Cardiac septum (tissue), 1 donor: ENCODE measurements at regions not wholly inside any gene's neighbourhood (a gene's known extent, or its start where the extent isn't known, plus 50 kb on each side); places are given as distances from the start of the nearest gene placed in this dataset.

Experiments
- DNase-seq: peaks from one replicate; pipeline ENCODE4 v3.0.0-alpha.2; 2020; ENCODE audit warnings: low spot score
- intact Hi-C: fragments of 100-400 bp; cut with DNase I; formaldehyde crosslinking; loops from one replicate; pipeline ENCODE4 v1.14.0; 2022
- donor health status: DM: no; HTN: no; CAD: no.

DNA sequence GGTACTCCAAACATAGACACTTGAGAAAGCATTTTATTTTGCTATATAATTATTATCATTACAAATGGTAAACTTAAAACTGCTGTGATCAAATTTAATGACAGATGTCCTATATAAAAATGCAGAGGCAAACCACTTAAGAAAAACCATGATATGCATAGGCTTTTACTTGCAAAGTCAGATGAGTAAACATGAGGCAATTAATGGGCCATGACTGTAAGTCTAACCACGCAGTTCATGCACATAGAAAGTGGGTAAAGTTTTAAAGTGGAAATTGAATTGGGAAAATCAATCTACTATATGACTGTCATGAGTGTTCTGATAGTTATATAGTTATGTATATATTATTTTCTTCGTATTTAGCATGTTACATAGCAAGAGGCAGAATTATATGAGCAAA, 219.2 kb downstream of the PTPRC start:
- intact Hi-C loops: no loop called here
- no peak for DNase-seq

DNA sequence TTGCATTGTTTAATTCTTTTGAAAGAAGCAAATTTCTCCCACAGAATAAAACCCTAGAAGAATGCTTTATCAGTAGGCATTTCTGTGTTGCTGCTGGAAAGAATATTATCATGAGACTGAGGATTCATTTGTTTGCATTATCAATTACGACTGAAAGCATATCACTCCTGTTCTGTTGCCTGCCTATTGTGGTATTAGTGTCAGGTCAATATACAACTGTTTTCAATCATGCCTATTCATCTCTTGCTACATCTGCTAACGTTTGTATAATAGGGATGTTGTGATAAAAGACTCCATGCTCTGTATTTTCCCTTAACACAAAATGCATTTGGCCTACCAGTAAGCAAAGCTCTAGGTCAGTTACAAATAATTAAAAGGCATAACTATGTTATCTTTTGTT, 221.5 kb downstream of the PTPRC start:
- intact Hi-C loops: loop anchor here (10.0 kb wide), 1 partner anchor 86 kb away; no protein-coding TSS in a partner anchor
- no peak for DNase-seq

DNA sequence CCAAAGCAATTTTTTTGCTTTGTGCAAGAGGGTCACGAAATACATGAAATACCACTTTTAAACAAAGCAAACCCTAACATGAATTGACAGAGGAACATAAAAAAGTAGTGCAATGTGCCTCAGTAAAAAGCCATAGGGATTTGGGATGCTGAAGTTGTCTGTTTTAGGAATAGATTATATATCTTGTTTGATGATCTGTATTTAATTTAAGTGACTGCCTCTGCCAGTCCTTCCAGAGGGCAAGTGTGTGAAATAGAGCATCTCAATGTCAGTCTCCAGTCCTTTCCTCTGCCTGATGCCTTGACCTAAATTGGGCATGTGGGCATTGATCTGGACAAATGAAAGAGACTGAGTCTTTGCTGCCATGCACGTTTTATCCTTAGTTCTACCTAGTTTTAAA, 222.8 kb downstream of the PTPRC start:
- intact Hi-C loops: loop anchor here (10.0 kb wide), 1 partner anchor 87 kb away; no protein-coding TSS in a partner anchor
- DNase-seq: no peak

DNA sequence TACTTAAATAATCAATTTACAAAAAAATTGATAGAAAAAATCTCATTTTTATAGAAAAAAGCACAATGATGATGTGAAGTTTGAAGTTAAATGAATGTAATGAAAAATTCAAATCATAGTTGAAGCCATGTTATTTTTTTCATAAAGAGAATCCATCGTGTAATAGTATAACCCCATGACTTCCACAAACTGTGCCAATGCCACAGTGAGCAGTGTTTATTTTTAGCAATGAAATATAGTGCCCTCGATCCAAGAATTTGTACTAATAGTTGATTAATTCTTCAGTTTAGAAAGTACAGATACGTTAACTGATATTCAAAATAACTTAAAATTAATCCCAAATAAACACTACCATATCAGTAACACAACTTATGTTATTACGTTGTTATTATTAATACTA, 225.9 kb downstream of the PTPRC start:
- DNase-seq: no peak
- intact Hi-C loops: loop anchor here (5.0 to 10.0 kb wide), 2 partner anchors 38 to 90 kb away; no protein-coding TSS in a partner anchor

DNA sequence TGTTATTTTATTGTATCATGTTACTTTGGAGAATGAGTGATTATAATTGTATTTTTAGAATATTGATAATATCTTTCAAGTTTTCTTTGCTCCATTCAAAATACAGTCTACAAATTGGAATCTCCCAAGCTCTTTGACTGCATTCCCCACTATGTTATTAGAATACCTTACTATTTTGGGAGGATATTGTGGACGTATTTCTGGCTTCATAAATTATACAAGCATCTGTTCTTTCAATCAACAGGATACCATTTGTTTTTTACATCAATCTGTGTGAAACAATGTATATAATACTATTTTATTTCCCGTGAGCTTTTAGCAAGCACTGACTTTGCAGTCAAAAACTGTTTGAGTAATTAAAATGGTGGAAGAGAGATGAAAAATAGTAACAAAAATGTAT, 226.5 kb downstream of the PTPRC start:
- DNase-seq: no peak
- intact Hi-C loops: loop anchor here (5.0 to 10.0 kb wide), 2 partner anchors 37 to 91 kb away; no protein-coding TSS in a partner anchor

DNA sequence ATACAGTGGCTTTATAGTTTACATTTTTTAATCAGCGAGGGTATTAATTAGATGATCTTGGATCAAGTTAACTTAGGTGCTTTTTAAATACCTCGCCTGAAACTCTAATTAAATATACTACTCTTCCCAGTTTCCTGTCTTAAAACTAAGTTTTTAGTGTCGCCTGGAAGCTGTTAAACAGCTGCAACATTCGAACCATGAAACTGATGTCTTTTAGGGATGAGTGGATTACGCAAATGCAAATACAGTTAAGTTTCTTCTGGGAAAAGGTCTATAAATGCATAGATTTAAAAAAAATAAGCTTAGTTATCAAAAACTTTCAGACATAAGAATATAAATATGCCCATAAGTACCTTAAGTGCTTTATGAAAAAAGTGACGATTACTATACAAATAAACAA, 228.3 kb downstream of the PTPRC start:
- intact Hi-C loops: loop anchor here (5.0 to 10.0 kb wide), 2 partner anchors 35 to 92 kb away; no protein-coding TSS in a partner anchor
- DNase-seq: no peak

DNA sequence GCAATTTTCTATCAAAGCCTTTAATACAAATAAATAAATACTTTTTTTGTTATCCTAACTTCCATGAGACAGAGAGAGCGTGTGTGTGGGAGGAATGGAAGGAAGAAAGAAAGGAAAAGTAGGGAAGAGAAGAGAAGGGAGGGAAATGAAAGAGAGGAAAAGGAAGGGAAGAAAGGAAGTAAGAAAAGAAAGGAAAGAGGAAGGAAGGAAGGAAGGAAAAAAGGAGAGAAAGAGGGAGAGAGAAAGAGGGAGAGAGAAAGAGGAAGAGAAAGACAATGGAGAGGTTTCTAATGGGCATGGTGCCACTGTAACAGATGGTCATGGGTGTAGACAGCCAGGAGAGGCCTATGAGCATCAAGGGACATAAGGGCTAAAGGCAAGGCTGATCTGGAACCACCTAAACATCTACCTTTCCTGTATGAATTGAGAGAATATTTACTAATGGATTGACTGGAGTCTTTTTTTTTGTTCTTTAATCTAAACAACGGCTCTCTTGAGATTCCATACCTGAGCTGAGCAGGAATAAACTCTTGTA, 234.9 kb downstream of the PTPRC start:
- intact Hi-C loops: no loop called here

DNA sequence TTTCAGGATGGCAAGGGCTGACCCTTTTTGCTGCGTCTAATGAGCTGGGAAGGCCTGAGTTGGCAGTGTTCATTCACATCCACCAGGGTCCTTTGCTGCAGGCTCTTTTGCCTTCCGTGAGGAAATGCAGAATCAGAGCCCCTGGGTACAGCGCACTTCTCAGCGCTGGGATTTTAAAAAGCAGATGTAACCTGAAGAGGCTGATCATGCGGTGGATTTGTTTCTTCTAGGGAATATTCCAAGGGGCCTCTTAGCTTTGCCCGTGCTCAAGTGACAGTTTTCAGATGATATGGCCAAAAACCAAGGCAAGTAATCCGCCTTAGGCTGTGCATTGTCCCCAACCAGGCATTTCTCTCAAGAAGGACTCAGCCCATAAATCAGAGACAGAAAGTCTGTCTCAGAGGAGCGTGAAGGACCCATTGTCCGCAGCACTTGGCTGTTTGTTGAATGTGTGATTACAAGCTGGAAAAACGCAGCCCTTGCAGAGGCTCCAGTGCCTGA, 237.6 kb downstream of the PTPRC start:
- no peak for DNase-seq
- intact Hi-C loops: no loop called here

More for the DNA sequence above, 234.9 kb downstream of the PTPRC start:
- DNase-seq: no peak

DNA sequence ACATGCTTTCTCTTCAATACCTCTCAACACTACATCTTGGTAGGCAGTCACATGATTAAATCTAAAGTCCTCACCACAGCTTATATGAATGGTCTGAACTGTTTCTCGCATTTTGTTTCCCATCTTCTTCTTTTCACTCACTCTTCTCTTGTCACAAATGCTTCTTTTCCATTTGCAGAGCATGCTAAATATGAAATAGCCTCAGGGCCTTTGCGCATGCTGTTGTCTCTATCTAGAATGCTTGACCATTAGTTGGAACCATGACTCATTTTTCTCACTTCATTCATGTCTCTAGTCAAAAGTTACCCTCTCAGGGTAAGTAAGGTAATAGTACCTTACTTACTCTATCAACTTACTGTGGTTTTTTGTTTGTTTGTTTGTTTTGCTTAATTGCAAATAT, 239.7 kb downstream of the PTPRC start:
- intact Hi-C loops: no loop called here
- DNase-seq: no peak

DNA sequence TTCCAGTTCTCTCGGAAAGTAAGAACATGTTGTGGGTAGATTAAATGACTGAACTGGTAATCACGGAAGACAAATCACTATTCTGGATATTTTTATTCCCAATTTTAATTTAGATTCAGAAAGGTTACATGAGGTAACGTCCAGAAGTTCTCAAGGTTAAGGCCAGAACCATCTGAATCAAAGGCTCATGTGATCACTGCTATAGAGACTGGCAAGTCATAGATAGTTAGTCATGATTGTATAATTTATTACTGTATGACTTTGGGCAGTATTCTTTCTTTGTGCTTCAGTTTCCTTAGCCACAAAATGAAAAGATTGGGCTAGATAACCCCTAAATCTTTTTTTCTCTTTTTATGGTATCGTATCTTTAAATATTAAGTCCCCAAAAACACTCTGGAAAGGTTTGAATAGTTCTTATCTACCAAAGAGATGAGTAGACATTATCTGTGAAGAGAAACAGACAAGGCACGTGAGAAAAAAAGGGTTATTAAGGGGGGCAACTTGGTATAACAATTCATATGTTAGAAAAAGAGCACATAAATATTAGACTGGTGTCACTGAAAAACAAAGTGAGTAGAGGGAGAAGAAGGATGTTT, 241.0 kb downstream of the PTPRC start:
- intact Hi-C loops: no loop called here
- no peak for DNase-seq

DNA sequence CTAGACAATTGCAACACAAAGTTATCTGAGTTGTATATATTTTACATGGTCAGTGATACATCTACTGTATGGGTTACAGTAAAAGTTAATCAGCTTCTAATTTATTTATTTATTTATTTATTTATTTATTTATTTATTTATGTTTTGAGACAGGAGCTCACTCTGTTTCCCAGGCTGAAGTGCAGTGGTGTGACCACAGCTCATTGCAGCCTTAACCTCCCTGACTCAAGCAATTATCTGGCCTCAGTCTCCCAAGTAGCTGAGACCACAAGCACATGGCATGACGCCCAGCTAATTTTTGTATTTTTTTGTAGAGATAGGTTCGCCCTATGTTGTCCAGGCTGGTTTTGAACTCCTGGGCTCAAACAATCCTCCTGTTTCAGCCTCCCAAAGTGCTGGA, 241.6 kb downstream of the PTPRC start:
- no peak for DNase-seq
- intact Hi-C loops: no loop called here

DNA sequence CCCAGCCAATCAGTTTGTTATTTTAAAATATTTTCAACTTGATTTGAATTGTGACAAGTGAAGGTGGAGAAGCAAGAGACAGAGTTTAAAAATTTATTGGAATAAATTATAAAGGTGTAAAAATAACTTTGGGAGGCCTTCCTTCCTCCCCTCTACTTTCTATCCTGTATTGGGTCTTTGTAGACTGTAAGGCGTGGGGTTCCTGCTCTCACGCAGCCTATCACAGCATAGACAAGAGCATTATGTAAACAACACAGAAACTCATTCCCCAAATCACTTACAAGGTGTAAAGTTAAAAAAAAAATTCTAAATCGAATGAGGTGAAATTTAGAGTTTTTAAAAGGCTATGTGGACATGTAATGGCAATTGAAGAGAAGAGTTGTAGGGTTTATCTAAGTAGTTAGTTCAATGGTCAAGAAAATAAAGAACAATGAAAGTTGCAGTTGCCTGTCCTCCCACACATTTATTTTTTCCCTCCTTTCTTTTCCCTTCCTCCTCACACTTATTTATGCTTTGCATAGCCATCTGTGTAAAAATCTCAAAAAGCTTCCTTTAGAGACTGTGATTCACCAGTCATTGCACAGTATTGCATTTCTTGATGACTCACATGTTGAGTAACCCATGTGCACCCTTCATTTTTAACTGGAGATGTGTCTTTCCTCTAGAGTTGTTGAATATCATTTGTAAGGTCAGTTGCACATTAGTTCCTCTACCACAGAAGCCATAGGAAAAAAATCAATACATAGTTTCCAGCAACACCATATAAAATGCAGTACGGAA, 242.2 kb downstream of the PTPRC start:
- no peak for DNase-seq
- intact Hi-C loops: no loop called here

DNA sequence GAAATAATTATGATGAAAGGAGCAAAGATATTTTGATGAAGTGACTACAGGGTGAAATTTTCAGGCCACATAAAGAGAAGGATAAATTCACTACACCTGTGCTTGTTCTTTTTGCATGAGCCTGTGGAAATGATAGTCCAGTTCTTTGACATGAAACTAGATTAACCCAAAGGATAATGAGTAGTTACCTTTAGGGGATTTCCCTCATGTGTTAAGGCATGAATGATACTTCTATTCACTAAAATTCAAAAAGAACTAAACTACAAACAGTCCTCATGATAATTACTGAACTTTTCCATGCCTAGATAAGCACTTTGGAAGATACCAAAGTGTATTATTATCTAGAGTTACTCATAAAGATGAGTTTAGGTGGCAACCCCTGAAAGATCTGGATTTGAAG, 244.3 kb downstream of the PTPRC start:
- no peak for DNase-seq
- intact Hi-C loops: no loop called here

DNA sequence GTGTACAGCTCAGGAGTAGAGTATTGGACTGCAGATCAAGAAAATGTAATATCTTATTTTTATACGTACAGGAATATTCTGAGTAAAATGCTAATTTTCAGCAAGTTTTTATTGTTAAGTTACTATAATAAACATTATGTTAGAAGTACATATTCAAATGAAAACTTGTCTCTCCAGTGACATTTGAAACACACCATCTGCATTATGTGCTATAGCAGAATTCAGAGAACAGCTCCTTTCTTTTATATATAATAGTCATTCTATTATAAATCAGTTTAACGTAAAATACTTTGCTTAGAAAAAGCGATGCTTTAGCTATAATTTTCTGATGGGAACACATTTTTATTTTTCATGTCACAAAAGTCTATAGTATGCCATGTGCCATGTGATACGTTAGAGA, 249.0 kb downstream of the PTPRC start:
- intact Hi-C loops: no loop called here

DNA sequence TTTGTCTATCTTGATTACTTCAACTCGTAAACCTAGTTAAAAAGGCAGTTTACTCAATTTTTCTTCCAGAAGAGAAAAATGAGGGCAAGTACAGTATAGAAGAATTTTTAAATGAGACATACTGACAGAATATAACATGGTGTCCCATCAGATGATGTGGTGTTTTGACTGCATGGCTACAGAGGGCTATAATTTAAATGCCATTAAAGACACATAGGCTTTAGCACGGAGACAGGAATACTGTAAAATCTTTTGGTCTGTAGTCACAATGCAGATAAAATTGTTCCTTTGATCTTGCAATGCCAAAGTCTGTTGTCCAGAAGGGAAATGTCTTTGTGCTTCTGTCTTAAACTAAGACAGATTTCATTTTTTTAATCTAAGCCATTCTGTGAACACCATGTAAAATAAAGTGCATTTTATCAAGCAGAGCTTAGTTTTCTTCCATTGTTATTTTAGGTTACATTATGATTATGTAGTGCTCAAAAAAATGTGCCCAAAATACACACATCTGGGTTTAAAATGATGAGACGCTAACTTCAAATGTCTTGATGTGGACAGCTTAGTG, 249.6 kb downstream of the PTPRC start:
- no peak for DNase-seq
- intact Hi-C loops: no loop called here

More for the DNA sequence above, 249.0 kb downstream of the PTPRC start:
- no peak for DNase-seq

DNA sequence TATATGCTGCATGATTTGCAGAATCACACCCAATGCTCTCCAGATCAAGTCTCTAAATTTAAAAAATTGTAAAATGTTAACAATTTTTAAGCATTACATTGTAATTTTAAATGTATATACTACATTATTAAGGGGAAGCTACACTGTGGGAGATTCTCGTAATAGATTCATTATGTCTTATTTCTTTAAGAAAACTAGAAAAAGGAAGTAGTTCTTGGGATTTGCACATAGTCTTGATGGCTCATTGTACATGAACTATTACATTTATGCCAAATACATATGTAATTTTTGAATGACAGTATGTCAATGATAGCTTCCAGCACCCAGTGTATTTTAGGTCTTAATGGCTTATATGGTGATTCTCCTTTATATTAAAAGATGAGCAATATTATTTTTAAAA, 250.3 kb downstream of the PTPRC start:
- intact Hi-C loops: no loop called here
- DNase-seq: no peak

DNA sequence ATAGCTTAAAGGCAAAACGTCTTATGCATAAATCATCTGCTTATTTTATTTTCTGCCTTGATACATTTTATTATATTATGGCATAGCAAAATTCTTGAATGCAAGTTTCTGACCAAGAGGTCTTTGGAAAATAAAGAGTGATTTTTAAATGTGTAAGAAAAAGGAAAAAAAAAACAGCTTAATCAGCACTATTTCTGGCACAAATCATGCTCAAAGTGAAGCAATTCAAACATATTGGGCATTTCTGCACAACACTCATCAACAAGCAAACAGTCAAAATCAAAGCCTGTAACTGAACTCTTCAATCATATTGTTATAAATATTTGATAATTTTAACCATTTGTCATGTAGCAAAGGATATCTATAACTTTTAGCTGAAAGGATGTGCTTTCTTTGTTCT, 250.9 kb downstream of the PTPRC start:
- intact Hi-C loops: no loop called here

DNA sequence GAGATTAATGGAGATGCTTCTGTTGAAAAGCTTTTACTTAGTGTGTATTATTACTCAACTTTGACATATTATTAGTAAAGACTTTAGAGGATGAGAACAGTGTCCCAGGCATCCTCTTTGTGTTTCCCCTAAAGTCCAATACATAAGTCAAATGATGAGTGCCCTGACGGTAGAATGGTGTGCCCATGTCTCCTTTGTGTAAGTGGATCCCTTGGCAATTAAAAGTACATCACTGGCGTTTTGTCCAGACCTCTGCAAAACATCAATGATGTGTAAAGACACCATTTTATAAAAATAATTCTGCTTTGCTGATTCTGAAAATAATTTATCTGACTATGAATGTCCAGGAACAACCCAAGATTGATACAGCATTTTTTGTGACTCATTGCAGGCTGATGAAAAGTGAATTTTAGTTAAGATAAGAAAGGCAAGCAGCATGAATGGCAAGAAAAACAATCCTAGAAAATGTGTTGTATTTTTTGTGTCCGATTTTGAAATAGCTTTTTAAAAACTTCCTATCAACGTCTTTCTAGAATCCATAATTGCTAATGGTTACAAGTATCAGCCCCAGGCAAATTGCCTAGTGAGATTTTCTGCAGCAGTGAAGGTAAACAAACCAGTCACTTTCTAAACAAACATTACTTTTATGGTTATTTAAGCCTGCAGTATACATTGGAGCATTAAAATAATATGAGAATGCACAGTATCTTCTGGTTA, 251.5 kb downstream of the PTPRC start:
- DNase-seq: no peak
- intact Hi-C loops: no loop called here

More for the DNA sequence above, 250.9 kb downstream of the PTPRC start:
- DNase-seq: no peak

DNA sequence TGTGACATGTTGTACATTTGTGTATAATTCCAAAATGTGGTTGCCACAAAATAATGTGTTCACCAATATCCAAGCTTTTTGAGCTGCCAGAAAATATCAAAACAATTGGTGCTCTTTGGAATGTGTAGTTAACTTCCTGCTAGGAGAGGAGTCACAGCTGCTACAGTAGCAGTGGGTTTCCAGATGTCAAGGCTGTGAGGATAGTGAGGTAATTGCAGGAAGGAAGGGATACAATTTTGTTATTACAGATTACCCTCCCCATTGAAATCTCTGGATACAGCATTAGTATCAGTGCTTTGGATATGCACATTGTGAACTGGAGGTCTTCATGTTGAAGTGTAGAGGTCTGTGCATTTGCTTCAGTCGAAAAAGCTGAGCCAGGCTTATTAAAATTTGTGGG, 253.2 kb downstream of the PTPRC start:
- intact Hi-C loops: no loop called here
- DNase-seq: no peak

DNA sequence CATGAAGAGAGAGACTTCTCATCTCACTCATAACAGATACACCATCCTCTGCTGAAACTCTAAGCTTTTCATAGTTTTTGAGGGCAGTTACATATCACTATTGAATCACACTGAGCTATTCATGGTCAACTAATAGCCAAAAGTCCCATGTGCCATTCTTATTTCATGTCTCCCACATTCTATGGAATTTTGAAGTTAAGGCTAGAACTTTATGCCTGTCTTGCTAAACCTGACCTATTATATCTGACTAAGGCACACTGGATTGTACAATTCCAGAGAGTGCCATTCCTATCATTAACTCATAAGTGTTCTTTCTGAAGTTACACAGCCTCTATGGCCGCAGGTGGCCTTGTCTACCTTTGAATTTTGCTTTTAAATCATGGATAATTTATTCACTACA, 254.3 kb downstream of the PTPRC start:
- DNase-seq: no peak
- intact Hi-C loops: no loop called here
